Esophagus squamous epithelium (tissue), 5 donors: ENCODE measurements at regions not wholly inside any gene's neighbourhood (a gene's known extent, or its start where the extent isn't known, plus 50 kb on each side); places are given as distances from the start of the nearest gene placed in this dataset.

ENCODE experiments used
- DNase-seq: peaks from one replicate; lab custom pipeline; 2025; lab: John Stamatoyannopoulos, UW
- H3K27ac ChIP-seq, 4 donors: fragments of 200-600 bp; sonication (generic); one replicate each; pipeline ENCODE4 v1.5.1; 2016 to 2019; ENCODE audit warnings: mild to moderate bottlenecking in 1 of 4
- H3K27me3 ChIP-seq, 4 donors: fragments of 200-600 bp; sonication (generic); 1 replicate in 3 of 4; 2 replicates in 1 of 4; pipeline versions ENCODE4 v1.5.1 to v1.6.0; 2017 to 2021; ENCODE audit warnings: antibody characterized with exemption in 1 of 4
- H3K36me3 ChIP-seq, 3 donors: fragments of 200-600 bp; sonication (generic); one replicate each; pipeline ENCODE4 v1.5.1; 2016 to 2019
- H3K4me1 ChIP-seq, 3 donors: fragments of 200-600 bp; sonication (generic); one replicate each; pipeline ENCODE4 v1.5.1; 2017 to 2019
- H3K4me3 ChIP-seq, 4 donors: fragments of 200-600 bp; sonication (generic); 1 replicate in 3 of 4; 2 replicates in 1 of 4; pipeline ENCODE4 v1.5.1; 2016 to 2019; ENCODE audit warnings: mild to moderate bottlenecking in 2 of 4, moderate library complexity in 1 of 4
- H3K9me3 ChIP-seq, 3 donors: fragments of 200-600 bp; sonication (generic); one replicate each; pipeline ENCODE4 v1.5.1; 2016 to 2019
- CTCF ChIP-seq, 6 experiments: fragments of 450-650 bp in 4 of 6; fragments of 200-600 bp in 2 of 6; sonication (generic) in 2 of 6; IDR thresholded peaks; one replicate each; pipeline ENCODE4 v1.5.1; 2016 to 2019; ENCODE audit warnings: antibody characterized with exemption in 6 of 6, mild to moderate bottlenecking in 4 of 6, moderate library complexity in 4 of 6
- POLR2A ChIP-seq, 4 donors: fragments of 450-650 bp; IDR thresholded peaks; one replicate each; pipeline ENCODE4 v1.6.1; 2017; ENCODE audit warnings: antibody characterized with exemption in 4 of 4, mild to moderate bottlenecking in 4 of 4, moderate library complexity in 3 of 4
- WGBS, 2 donors: methylation state at CpG; one replicate each; pipeline ENCODE4 v1.1.5; 2018; 5-methylcytosine and 5-hydroxymethylcytosine counted together
- intact Hi-C: fragments of 100-400 bp; cut with DNase I; formaldehyde crosslinking; loops from one replicate; pipeline ENCODE4 v1.15.0; 2022
- donor health status: DM: yes; HTN: yes; CAD: no.

- intact Hi-C loops, result no loop called here
- DNase-seq, result no peak
- 62 to 89% methylated on average over 1 to 2 of the region's 6 CpGs for WGBS, 2 donors
- no peaks in the 10 kb centered on the region for H3K36me3 ChIP-seq
- no peak overlapping the region for H3K4me3 ChIP-seq
- H3K9me3 ChIP-seq, result no peaks in the 10 kb centered on the region
- TF ChIP-seq CTCF (IDR thresholded peaks at IDR 0.05) (no peak), POLR2A (IDR thresholded peaks at IDR 0.05) (no peak)
- H3K4me1 ChIP-seq, result peaks cover 3 to 52% (median 8%) of the 10 kb centered on the region in 3 donors
- H3K27ac ChIP-seq, result peak overlapping the region in 2 of 4 donors; percentile 51 to 57
- H3K27me3 ChIP-seq, result no peaks in the 10 kb centered on the region
Observed at GRCh38 chr20:43846516-43846905, 68.1 kb upstream of the TOX2 start.

GRCh38 chr20:43844778-43845614 is 69.7 kb upstream of the TOX2 start:
- Histone ChIP-seq H3K36me3 (no peaks in the 10 kb centered on the region), H3K4me3 (no peak overlapping the region), H3K27me3 (no peaks in the 10 kb centered on the region), H3K27ac (peak overlapping the region in 3 of 4 donors; percentile 7 to 57 (median 51)), H3K4me1 (peaks cover 3 to 39% (median 6%) of the 10 kb centered on the region in 3 donors), H3K9me3 (no peaks in the 10 kb centered on the region)
- DNase-seq, result no peak
- 28 to 40% methylated on average over 6 of the region's 6 CpGs for WGBS, 2 donors
- TF ChIP-seq POLR2A (IDR thresholded peaks at IDR 0.05) (no peak), CTCF (IDR thresholded peaks at IDR 0.05) (peak in 3 of 6 experiments; percentile 8 to 31 (median 29))
- intact Hi-C loops, result no loop called here

- H3K36me3 ChIP-seq, result no peaks in the 10 kb centered on the region
- TF ChIP-seq CTCF (IDR thresholded peaks at IDR 0.05), result no peak
- TF ChIP-seq POLR2A (IDR thresholded peaks at IDR 0.05), result no peak
- no peaks in the 10 kb centered on the region for H3K27me3 ChIP-seq
- 87 to 90% methylated on average over 6 of the region's 6 CpGs for WGBS, 2 donors
- H3K9me3 ChIP-seq, result no peaks in the 10 kb centered on the region
- no peak overlapping the region for H3K4me3 ChIP-seq
- peak overlapping the region in 2 of 4 donors; percentile 51 to 57 for H3K27ac ChIP-seq
- DNase-seq, result no peak
- H3K4me1 ChIP-seq, result peaks cover 0 to 30% (median 0%) of the 10 kb centered on the region in 3 donors
- intact Hi-C loops, result no loop called here
Observed at GRCh38 chr20:43843965-43844660, 70.5 kb upstream of the TOX2 start.

GRCh38 chr20:43843096-43843964 is 71.3 kb upstream of the TOX2 start:
- TF ChIP-seq POLR2A (IDR thresholded peaks at IDR 0.05) (no peak), CTCF (IDR thresholded peaks at IDR 0.05) (no peak)
- WGBS, 2 donors, result 56 to 63% methylated on average over 8 of the region's 10 CpGs
- no peak for DNase-seq
- H3K27ac ChIP-seq, result no peak overlapping the region
- intact Hi-C loops, result no loop called here
- H3K36me3 ChIP-seq, result no peaks in the 10 kb centered on the region
- peaks cover 0 to 23% (median 0%) of the 10 kb centered on the region in 3 donors for H3K4me1 ChIP-seq
- H3K4me3 ChIP-seq, result no peak overlapping the region
- H3K27me3 ChIP-seq, result no peaks in the 10 kb centered on the region
- H3K9me3 ChIP-seq, result no peaks in the 10 kb centered on the region
